ENCODE measurements at regions not wholly inside any gene's neighbourhood (a gene's known extent, or its start where the extent isn't known, plus 50 kb on each side); places are given as distances from the start of the nearest gene placed in this dataset.
"Not testable (repeated sequence)": the region's sequence is repeated elsewhere in the genome, so short reads cannot be mapped to it uniquely, and the experiment has no call there.

DNA sequence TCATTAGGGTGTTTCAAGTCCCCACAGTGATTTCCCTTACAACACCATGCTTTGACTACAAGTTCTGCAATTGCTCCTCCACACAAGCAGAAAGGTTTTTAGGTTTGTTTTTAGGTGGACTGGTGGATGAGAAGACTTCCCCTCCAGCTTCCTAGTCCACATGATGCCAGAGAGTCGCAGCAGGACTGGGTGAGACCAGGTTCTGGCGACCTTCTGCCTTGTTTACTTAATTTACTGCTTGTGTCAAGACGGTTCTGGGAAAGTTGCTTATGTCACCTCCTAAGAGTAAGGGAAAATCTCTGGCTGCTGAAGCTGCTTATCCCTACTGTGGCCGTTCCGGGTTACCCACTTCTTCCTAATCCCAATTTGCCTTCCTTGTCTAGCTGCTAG lies 76.4 kb downstream of the GLUL start:
- Mint-ChIP-seq H3K27me3 (peaks cover 15% of the 10 kb centered on the region), H3K4me3 (no peak overlapping the region), H3K9me3 (peaks cover 0 to 3% (median 0%) of the 10 kb centered on the region in 7 donors), H3K4me1 (no peaks in the 10 kb centered on the region), H3K36me3 (no peaks in the 10 kb centered on the region), H3K27ac (no peak overlapping the region)
- peaks cover 4% of the 10 kb centered on the region for H3K27me3 ChIP-seq (ENCODE audit: control insufficient read depth, insufficient read depth, low read length)
- H3K27ac ChIP-seq (ENCODE audit: insufficient read depth, low read length, poor library complexity, severe bottlenecking), result no peak overlapping the region
- no peak overlapping the region for H3K4me3 ChIP-seq (ENCODE audit: low read depth, low read length)
- no peaks in the 10 kb centered on the region for H3K36me3 ChIP-seq (ENCODE audit: control insufficient read depth, insufficient read depth, low read length)
- DNase-seq, result no peak
- no peak for ATAC-seq (ENCODE audit: low read depth in 2 of 2)
- no peaks in the 10 kb centered on the region for H3K4me1 ChIP-seq (ENCODE audit: control insufficient read depth, insufficient read depth, low read length, poor library complexity, severe bottlenecking)
- H3K9me3 ChIP-seq (ENCODE audit: control insufficient read depth in 2 of 2, low read length in 2 of 2), result no peaks in the 10 kb centered on the region

DNA sequence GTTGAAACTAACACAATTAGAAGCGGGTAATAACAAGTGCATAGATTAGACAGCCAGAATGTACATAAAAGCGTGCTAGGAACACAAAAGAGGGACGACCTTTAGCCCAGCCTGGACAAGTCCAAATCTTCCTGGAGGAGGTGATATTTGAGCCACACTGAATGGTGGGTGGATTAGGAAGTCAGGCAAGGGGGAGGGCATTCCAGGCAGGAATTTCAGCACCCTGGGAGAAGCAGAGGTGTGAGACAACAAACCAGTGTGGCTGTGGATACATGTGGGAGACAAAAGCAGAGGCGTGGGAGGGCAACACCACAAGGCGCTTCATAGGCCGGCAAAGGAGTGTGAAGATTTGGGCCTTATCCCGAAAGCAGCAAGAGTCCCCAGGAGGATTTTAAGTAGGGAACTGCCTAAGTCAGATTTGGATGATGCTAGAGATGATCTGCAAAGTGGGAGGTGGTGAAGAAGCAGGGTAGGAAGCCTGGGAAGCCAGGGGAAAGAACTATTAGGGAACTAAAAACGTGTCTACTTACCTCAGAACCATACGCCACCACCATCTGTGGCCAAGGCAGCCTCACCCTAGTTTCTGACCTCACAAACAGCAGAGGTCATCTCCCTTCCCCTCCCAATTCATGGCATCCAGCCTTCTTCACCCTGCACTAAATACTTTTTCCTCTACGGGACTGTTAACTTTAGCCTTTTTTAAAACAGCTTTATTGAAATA lies 81.8 kb downstream of the GLUL start:
- Mint-ChIP-seq H3K4me1 (no peaks in the 10 kb centered on the region), H3K27me3 (peaks cover 12% of the 10 kb centered on the region), H3K9me3 (peaks cover 0 to 3% (median 0%) of the 10 kb centered on the region in 7 donors), H3K4me3 (no peak overlapping the region), H3K36me3 (no peaks in the 10 kb centered on the region), H3K27ac (no peak overlapping the region)
- ATAC-seq (ENCODE audit: low read depth in 2 of 2) (no peak), DNase-seq (no peak)
- Histone ChIP-seq H3K27ac (ENCODE audit: insufficient read depth, low read length, poor library complexity, severe bottlenecking) (no peak overlapping the region), H3K27me3 (ENCODE audit: control insufficient read depth, insufficient read depth, low read length) (no peaks in the 10 kb centered on the region), H3K4me1 (ENCODE audit: control insufficient read depth, insufficient read depth, low read length, poor library complexity, severe bottlenecking) (no peaks in the 10 kb centered on the region), H3K9me3 (ENCODE audit: control insufficient read depth in 2 of 2, low read length in 2 of 2) (no peaks in the 10 kb centered on the region), H3K36me3 (ENCODE audit: control insufficient read depth, insufficient read depth, low read length) (no peaks in the 10 kb centered on the region), H3K4me3 (ENCODE audit: low read depth, low read length) (no peak overlapping the region)

DNA sequence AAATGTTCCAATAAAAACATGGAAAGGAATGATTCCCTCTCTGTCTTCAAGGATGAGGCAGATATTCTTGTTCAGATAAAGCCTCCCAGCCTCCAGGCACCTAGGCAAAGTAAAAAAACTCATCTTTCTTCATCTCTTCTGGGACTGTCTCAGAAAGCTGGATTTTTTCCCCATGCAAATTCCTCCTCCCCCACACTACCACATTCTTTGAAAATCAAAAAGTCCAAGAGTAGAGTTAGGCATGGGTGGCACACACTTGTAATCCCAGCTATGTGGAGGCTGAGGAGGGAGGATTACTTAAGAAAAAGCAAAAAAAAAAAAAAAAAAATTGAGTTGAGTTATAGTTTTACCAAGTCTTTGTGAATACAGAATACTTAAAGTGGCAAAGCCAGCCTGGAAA lies 82.8 kb downstream of the GLUL start:
- no peak overlapping the region for H3K4me3 Mint-ChIP-seq
- Histone ChIP-seq H3K27ac (ENCODE audit: insufficient read depth, low read length, poor library complexity, severe bottlenecking) (no peak overlapping the region), H3K4me3 (ENCODE audit: low read depth, low read length) (no peak overlapping the region), H3K27me3 (ENCODE audit: control insufficient read depth, insufficient read depth, low read length) (no peaks in the 10 kb centered on the region), H3K4me1 (ENCODE audit: control insufficient read depth, insufficient read depth, low read length, poor library complexity, severe bottlenecking) (no peaks in the 10 kb centered on the region), H3K36me3 (ENCODE audit: control insufficient read depth, insufficient read depth, low read length) (no peaks in the 10 kb centered on the region), H3K9me3 (ENCODE audit: control insufficient read depth in 2 of 2, low read length in 2 of 2) (no peaks in the 10 kb centered on the region)
- H3K4me1 Mint-ChIP-seq, result no peaks in the 10 kb centered on the region
- DNase-seq, result no peak
- no peak for ATAC-seq (ENCODE audit: low read depth in 2 of 2)
- no peaks in the 10 kb centered on the region for H3K36me3 Mint-ChIP-seq
- peaks cover 12% of the 10 kb centered on the region for H3K27me3 Mint-ChIP-seq
- peaks cover 0 to 3% (median 0%) of the 10 kb centered on the region in 7 donors for H3K9me3 Mint-ChIP-seq
- no peak overlapping the region for H3K27ac Mint-ChIP-seq

DNA sequence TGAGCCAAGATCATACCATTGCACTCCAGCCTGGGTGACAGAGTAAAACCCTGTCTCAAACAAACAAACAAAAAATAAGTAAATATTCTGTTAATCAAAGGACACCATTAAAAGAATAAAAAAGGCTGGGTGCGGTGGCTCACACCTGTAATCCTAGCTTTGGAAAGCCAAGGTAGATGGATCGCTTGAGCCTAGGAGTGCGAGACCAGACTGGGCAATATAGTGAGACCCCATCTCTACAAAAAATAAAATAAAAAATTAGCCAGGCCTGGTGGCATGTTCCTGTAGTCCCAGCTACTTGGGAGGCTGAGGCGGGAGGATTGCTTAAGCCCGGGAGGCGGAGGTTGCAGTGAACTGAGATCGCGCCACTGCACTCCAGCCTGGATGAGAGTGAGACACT lies 84.1 kb downstream of the GLUL start:
- H3K4me3 ChIP-seq (ENCODE audit: low read depth, low read length); H3K9me3 Mint-ChIP-seq; H3K4me1 ChIP-seq (ENCODE audit: control insufficient read depth, insufficient read depth, low read length, poor library complexity, severe bottlenecking); ATAC-seq (ENCODE audit: low read depth in 2 of 2); H3K9me3 ChIP-seq (ENCODE audit: control insufficient read depth in 2 of 2, low read length in 2 of 2); H3K27ac Mint-ChIP-seq; H3K36me3 ChIP-seq (ENCODE audit: control insufficient read depth, insufficient read depth, low read length); H3K27me3 Mint-ChIP-seq; H3K27ac ChIP-seq (ENCODE audit: insufficient read depth, low read length, poor library complexity, severe bottlenecking); H3K4me3 Mint-ChIP-seq; DNase-seq; H3K36me3 Mint-ChIP-seq; H3K4me1 Mint-ChIP-seq; H3K27me3 ChIP-seq (ENCODE audit: control insufficient read depth, insufficient read depth, low read length): not testable (repeated sequence)

DNA sequence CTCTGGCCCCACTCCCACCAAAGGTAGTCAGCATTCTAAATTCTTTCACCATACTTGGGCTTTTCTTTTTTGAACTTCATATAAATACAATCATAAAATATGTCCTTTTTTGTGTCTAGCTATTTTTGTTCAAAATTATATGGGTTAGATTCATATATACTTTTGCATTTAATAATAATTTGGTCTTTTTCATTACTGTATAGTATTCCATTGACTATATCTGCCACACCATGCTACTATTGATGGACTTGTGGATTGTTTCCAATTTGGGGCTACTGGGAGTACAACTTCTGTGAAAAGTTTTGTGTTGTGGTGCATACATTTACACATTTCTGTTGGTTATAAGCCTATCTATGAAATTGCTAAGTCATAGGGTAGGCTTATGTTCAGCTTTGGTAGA lies 85.7 kb downstream of the GLUL start:
- Histone ChIP-seq H3K4me1 (ENCODE audit: control insufficient read depth, insufficient read depth, low read length, poor library complexity, severe bottlenecking) (no peaks in the 10 kb centered on the region), H3K36me3 (ENCODE audit: control insufficient read depth, insufficient read depth, low read length) (no peaks in the 10 kb centered on the region), H3K4me3 (ENCODE audit: low read depth, low read length) (no peak overlapping the region), H3K9me3 (ENCODE audit: control insufficient read depth in 2 of 2, low read length in 2 of 2) (no peaks in the 10 kb centered on the region), H3K27me3 (ENCODE audit: control insufficient read depth, insufficient read depth, low read length) (no peaks in the 10 kb centered on the region), H3K27ac (ENCODE audit: insufficient read depth, low read length, poor library complexity, severe bottlenecking) (no peak overlapping the region)
- ATAC-seq (ENCODE audit: low read depth in 2 of 2) (no peak), DNase-seq (no peak)
- H3K4me3 Mint-ChIP-seq, result no peak overlapping the region
- H3K27ac Mint-ChIP-seq, result no peak overlapping the region
- no peaks in the 10 kb centered on the region for H3K36me3 Mint-ChIP-seq
- no peaks in the 10 kb centered on the region for H3K9me3 Mint-ChIP-seq
- peaks cover 11% of the 10 kb centered on the region for H3K27me3 Mint-ChIP-seq
- H3K4me1 Mint-ChIP-seq, result peaks cover 0 to 11% (median 1%) of the 10 kb centered on the region in 4 donors

DNA sequence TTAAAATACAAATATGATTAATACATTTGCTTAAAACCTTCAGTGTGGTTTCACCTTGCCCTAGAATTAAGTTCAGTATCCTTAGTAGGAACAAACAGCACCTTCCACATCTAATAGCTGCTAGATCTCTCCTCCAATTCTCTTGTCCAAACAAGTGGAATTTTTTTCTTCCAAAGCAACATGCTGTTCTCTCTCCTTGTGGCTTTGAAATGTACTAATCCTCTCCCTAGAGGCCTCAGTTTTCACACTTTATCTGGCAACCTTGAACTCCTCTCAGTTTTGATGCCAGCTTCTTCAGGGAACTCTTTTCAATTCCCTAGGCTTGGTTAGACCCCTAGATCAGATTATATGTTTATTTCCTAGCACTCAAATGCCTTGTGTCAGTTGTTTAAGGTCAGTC lies 87.0 kb downstream of the GLUL start:
- Histone ChIP-seq H3K36me3 (ENCODE audit: control insufficient read depth, insufficient read depth, low read length) (no peaks in the 10 kb centered on the region), H3K27ac (ENCODE audit: insufficient read depth, low read length, poor library complexity, severe bottlenecking) (no peak overlapping the region), H3K4me1 (ENCODE audit: control insufficient read depth, insufficient read depth, low read length, poor library complexity, severe bottlenecking) (no peaks in the 10 kb centered on the region), H3K9me3 (ENCODE audit: control insufficient read depth in 2 of 2, low read length in 2 of 2) (no peaks in the 10 kb centered on the region), H3K4me3 (ENCODE audit: low read depth, low read length) (no peak overlapping the region), H3K27me3 (ENCODE audit: control insufficient read depth, insufficient read depth, low read length) (no peaks in the 10 kb centered on the region)
- H3K36me3 Mint-ChIP-seq, result no peaks in the 10 kb centered on the region
- no peak for DNase-seq
- no peaks in the 10 kb centered on the region for H3K9me3 Mint-ChIP-seq
- no peak overlapping the region for H3K4me3 Mint-ChIP-seq
- peaks cover 0 to 15% (median 1%) of the 10 kb centered on the region in 4 donors for H3K4me1 Mint-ChIP-seq
- no peak for ATAC-seq (ENCODE audit: low read depth in 2 of 2)
- no peak overlapping the region for H3K27ac Mint-ChIP-seq
- peaks cover 5% of the 10 kb centered on the region for H3K27me3 Mint-ChIP-seq

DNA sequence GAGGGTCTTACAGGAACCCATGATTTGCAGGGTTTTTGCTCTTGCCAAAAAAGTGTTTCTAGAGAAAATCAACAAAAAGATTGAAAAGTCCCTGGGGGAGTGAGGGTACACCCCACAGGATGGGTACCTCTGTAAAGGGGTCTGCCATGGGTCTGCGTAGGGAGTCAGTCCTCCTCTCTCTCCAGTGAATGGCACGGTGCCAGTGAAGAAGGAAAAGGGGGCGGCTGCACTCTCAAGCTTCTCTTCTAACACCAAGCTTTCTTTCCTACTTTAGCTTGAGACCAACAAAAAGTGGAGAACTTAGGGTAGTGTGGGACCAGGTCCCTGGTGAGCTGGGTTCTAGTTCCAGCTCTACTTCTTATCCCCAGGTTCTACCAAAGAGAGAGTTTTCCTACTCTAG lies 87.4 kb downstream of the GLUL start:
- Histone ChIP-seq H3K27ac (ENCODE audit: insufficient read depth, low read length, poor library complexity, severe bottlenecking) (no peak overlapping the region), H3K9me3 (ENCODE audit: control insufficient read depth in 2 of 2, low read length in 2 of 2) (no peaks in the 10 kb centered on the region), H3K36me3 (ENCODE audit: control insufficient read depth, insufficient read depth, low read length) (no peaks in the 10 kb centered on the region), H3K4me3 (ENCODE audit: low read depth, low read length) (no peak overlapping the region), H3K4me1 (ENCODE audit: control insufficient read depth, insufficient read depth, low read length, poor library complexity, severe bottlenecking) (no peaks in the 10 kb centered on the region), H3K27me3 (ENCODE audit: control insufficient read depth, insufficient read depth, low read length) (no peaks in the 10 kb centered on the region)
- Mint-ChIP-seq H3K36me3 (no peaks in the 10 kb centered on the region), H3K27ac (no peak overlapping the region), H3K27me3 (peaks cover 5% of the 10 kb centered on the region), H3K4me1 (peaks cover 0 to 17% (median 1%) of the 10 kb centered on the region in 4 donors), H3K9me3 (no peaks in the 10 kb centered on the region), H3K4me3 (no peak overlapping the region)
- ATAC-seq (ENCODE audit: low read depth in 2 of 2), result no peak
- DNase-seq, result no peak

DNA sequence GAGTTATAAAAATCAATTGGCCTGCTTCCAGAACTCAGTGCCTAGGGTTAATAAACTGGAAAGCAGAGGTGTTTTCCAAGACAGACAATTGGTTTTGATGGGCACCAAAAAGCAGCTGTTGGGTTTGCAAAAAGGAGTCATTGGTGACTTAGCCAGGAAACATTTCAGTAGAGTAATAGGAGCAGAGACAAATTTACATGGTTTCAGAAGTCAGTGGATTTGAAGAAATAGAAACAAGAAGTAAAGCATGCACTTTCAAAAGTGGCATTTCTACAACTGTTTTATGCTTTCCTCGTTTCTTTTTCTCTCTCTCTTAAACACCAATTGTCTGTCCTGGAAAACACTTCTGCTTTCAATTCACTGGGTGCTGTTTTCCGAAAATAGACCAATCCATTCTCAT lies 87.8 kb downstream of the GLUL start:
- peaks cover 0 to 17% (median 1%) of the 10 kb centered on the region in 4 donors for H3K4me1 Mint-ChIP-seq
- ATAC-seq (ENCODE audit: low read depth in 2 of 2) (no peak), DNase-seq (no peak)
- Histone ChIP-seq H3K27me3 (ENCODE audit: control insufficient read depth, insufficient read depth, low read length) (no peaks in the 10 kb centered on the region), H3K36me3 (ENCODE audit: control insufficient read depth, insufficient read depth, low read length) (no peaks in the 10 kb centered on the region), H3K9me3 (ENCODE audit: control insufficient read depth in 2 of 2, low read length in 2 of 2) (no peaks in the 10 kb centered on the region), H3K27ac (ENCODE audit: insufficient read depth, low read length, poor library complexity, severe bottlenecking) (no peak overlapping the region), H3K4me3 (ENCODE audit: low read depth, low read length) (no peak overlapping the region), H3K4me1 (ENCODE audit: control insufficient read depth, insufficient read depth, low read length, poor library complexity, severe bottlenecking) (no peaks in the 10 kb centered on the region)
- no peak overlapping the region for H3K4me3 Mint-ChIP-seq
- H3K27me3 Mint-ChIP-seq, result peaks cover 5% of the 10 kb centered on the region
- H3K27ac Mint-ChIP-seq, result no peak overlapping the region
- H3K36me3 Mint-ChIP-seq, result no peaks in the 10 kb centered on the region
- H3K9me3 Mint-ChIP-seq, result no peaks in the 10 kb centered on the region
